Mesendoderm (in vitro differentiated cells): ENCODE measurements at regions not wholly inside any gene's neighbourhood (a gene's known extent, or its start where the extent isn't known, plus 50 kb on each side); places are given as distances from the start of the nearest gene placed in this dataset.
A peak's percentile ranks its signal among the peaks of the same experiment; 100 is the strongest.
"Not testable (repeated sequence)": the region's sequence is repeated elsewhere in the genome, so short reads cannot be mapped to it uniquely, and the experiment has no call there.

ENCODE experiments used
- DNase-seq: peaks from one replicate; pipeline ENCODE4 v3.0.0; 2013
- H2AK5ac ChIP-seq: 2 replicates; pipeline ENCODE4 v1.6.1; 2013; ENCODE audit warnings: low read length, inconsistent platforms
- H2BK120ac ChIP-seq: 2 replicates; pipeline ENCODE4 v1.6.1; 2013; ENCODE audit warnings: low read depth, mild to moderate bottlenecking, low read length, moderate library complexity, mixed read lengths
- H2BK15ac ChIP-seq: replicated peaks from 2 replicates; pipeline ENCODE4 v1.6.1; 2013; ENCODE audit warnings: low read depth, mild to moderate bottlenecking, moderate library complexity
- H2BK5ac ChIP-seq: 2 replicates; pipeline ENCODE4 v1.6.1; 2013; ENCODE audit warnings: low read length, inconsistent platforms
- H3K18ac ChIP-seq: 2 replicates; pipeline ENCODE4 v1.6.1; 2013; ENCODE audit warnings: mild to moderate bottlenecking, low read length, mixed read lengths
- H3K23ac ChIP-seq: one replicate; pipeline ENCODE4 v1.6.1; 2013; ENCODE audit warnings: low read length
- H3K27ac ChIP-seq: 2 replicates; pipeline ENCODE4 v1.5.1; 2013; ENCODE audit warnings: low read depth, mild to moderate bottlenecking, inconsistent platforms, low read length, moderate library complexity
- H3K27me3 ChIP-seq: 2 replicates; pipeline ENCODE4 v1.6.1; 2013; ENCODE audit warnings: low read length, control low read depth, mild to moderate bottlenecking, inconsistent platforms; ENCODE audit not compliant: insufficient read depth, poor library complexity
- H3K36me3 ChIP-seq: 2 replicates; pipeline ENCODE4 v1.6.1; 2013; ENCODE audit warnings: low read length, inconsistent platforms; ENCODE audit not compliant: control insufficient read depth, insufficient read depth
- H3K4ac ChIP-seq: one replicate; pipeline ENCODE4 v1.6.1; 2013; ENCODE audit warnings: low read depth, mild to moderate bottlenecking, low read length, moderate library complexity
- H3K4me1 ChIP-seq: 2 replicates; pipeline ENCODE4 v1.6.1; 2013; ENCODE audit warnings: low read depth, low read length, inconsistent platforms; ENCODE audit not compliant: control insufficient read depth
- H3K4me2 ChIP-seq: 2 replicates; pipeline ENCODE4 v1.6.1; 2013; ENCODE audit warnings: low read length
- H3K4me3 ChIP-seq: 2 replicates; pipeline ENCODE4 v1.5.1; 2013; ENCODE audit warnings: mild to moderate bottlenecking, low read length
- H3K56ac ChIP-seq: one replicate; pipeline ENCODE4 v1.6.1; 2013; ENCODE audit warnings: low read length
- H3K79me1 ChIP-seq: 2 replicates; pipeline ENCODE4 v1.6.1; 2013; ENCODE audit warnings: low read length, inconsistent platforms
- H3K79me2 ChIP-seq: 2 replicates; pipeline ENCODE4 v1.6.1; 2013; ENCODE audit warnings: mild to moderate bottlenecking, low read length; ENCODE audit not compliant: control insufficient read depth, insufficient read depth
- H3K9ac ChIP-seq: 2 replicates; pipeline ENCODE4 v1.6.1; 2013; ENCODE audit warnings: low read length, inconsistent platforms
- H4K5ac ChIP-seq: one replicate; pipeline ENCODE4 v1.6.1; 2013; ENCODE audit warnings: low read length
- H4K8ac ChIP-seq: one replicate; pipeline ENCODE4 v1.6.1; 2013; ENCODE audit warnings: low read depth, mild to moderate bottlenecking, control low read depth, low read length, moderate library complexity
- WGBS: extraction: QIAGEN DNeasy Blood & Tissue Kit; methylation state at CpG from one replicate; pipeline ENCODE4 v1.1.7; 2013; ENCODE audit warnings: low lambda C conversion rate, missing lambda C conversion rate; ENCODE audit not compliant: insufficient coverage; ENCODE audit errors: extremely low coverage; 5-methylcytosine and 5-hydroxymethylcytosine counted together

GRCh38 chr17:36687736-36688135, 86.4 kb downstream of the MRM1 start:
- H3K56ac ChIP-seq: no peak overlapping the region
- H3K27ac ChIP-seq: no peak overlapping the region
- no peak overlapping the region for H3K4me2 ChIP-seq
- H2AK5ac ChIP-seq: no peak overlapping the region
- H2BK15ac ChIP-seq: no peak overlapping the region
- no peak overlapping the region for H3K9ac ChIP-seq
- no peak overlapping the region for H2BK120ac ChIP-seq
- no CpG with 5 or more reads among the region's 5 CpGs for WGBS
- no peak overlapping the region for H2BK5ac ChIP-seq
- H3K36me3 ChIP-seq: no peaks in the 10 kb centered on the region
- no peaks in the 10 kb centered on the region for H3K79me2 ChIP-seq
- H3K4me1 ChIP-seq: peaks cover 5% of the 10 kb centered on the region
- no peak overlapping the region for H3K4ac ChIP-seq
- H3K18ac ChIP-seq: no peak overlapping the region
- H4K5ac ChIP-seq: no peak overlapping the region
- H3K79me1 ChIP-seq: no peaks in the 10 kb centered on the region
- H3K27me3 ChIP-seq: no peaks in the 10 kb centered on the region
- H3K4me3 ChIP-seq: no peak overlapping the region
- H3K23ac ChIP-seq: no peak overlapping the region
- peak; percentile 27 for DNase-seq
- H4K8ac ChIP-seq: no peak overlapping the region

DNA sequence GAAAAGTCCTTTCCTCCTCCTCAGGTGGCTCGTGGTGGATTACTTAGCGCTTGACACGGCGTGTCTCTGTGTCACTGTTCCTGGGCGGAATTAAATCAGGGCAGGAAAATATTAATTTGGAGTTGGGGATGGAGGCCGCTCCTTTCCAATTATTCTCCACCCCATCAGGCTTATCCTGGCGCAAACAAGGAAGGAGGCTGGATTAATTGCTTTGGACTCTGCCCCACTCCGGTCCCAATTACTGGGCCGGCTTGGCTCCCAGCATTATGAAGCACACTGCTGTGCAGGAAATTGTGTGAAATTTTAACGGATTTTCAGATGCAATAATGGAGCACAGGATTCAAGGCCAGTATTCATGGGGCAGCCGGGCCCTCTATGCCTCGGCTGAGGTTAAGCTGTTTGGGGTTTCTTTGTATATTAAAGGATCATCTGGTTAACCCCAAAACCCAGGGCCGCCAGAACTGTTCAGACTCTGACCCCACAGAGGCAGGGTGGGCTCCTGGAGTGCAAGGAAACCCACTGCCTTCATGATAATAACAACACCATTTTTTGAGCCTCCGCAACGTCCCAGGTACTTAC, 87.8 kb downstream of the MRM1 start:
- H3K36me3 ChIP-seq: no peaks in the 10 kb centered on the region
- H3K18ac ChIP-seq: no peak overlapping the region
- no peaks in the 10 kb centered on the region for H3K79me2 ChIP-seq
- no peak overlapping the region for H3K4me2 ChIP-seq
- peaks cover 5% of the 10 kb centered on the region for H3K4me1 ChIP-seq
- no peak for DNase-seq
- no peak overlapping the region for H3K4ac ChIP-seq
- H3K4me3 ChIP-seq: no peak overlapping the region
- H3K56ac ChIP-seq: no peak overlapping the region
- no peak overlapping the region for H2BK120ac ChIP-seq
- no peak overlapping the region for H3K23ac ChIP-seq
- H2BK15ac ChIP-seq: no peak overlapping the region
- H3K79me1 ChIP-seq: no peaks in the 10 kb centered on the region
- no peak overlapping the region for H2BK5ac ChIP-seq
- H3K9ac ChIP-seq: no peak overlapping the region
- WGBS: no CpG with 5 or more reads among the region's 15 CpGs
- H3K27me3 ChIP-seq: no peaks in the 10 kb centered on the region
- no peak overlapping the region for H3K27ac ChIP-seq
- no peak overlapping the region for H4K5ac ChIP-seq
- H4K8ac ChIP-seq: no peak overlapping the region
- no peak overlapping the region for H2AK5ac ChIP-seq

- no peak overlapping the region for H3K56ac ChIP-seq
- H3K9ac ChIP-seq: no peak overlapping the region
- H4K8ac ChIP-seq: no peak overlapping the region
- H3K4me2 ChIP-seq: no peak overlapping the region
- no peak overlapping the region for H3K4me3 ChIP-seq
- no peak overlapping the region for H2AK5ac ChIP-seq
- H3K23ac ChIP-seq: no peak overlapping the region
- H3K79me1 ChIP-seq: no peaks in the 10 kb centered on the region
- no peak overlapping the region for H2BK15ac ChIP-seq
- no peak for DNase-seq
- no CpG with 5 or more reads among the region's 4 CpGs for WGBS
- H3K27ac ChIP-seq: no peak overlapping the region
- no peak overlapping the region for H3K4ac ChIP-seq
- H3K18ac ChIP-seq: no peak overlapping the region
- no peaks in the 10 kb centered on the region for H3K36me3 ChIP-seq
- H3K27me3 ChIP-seq: no peaks in the 10 kb centered on the region
- H2BK5ac ChIP-seq: no peak overlapping the region
- no peak overlapping the region for H2BK120ac ChIP-seq
- peaks cover 5% of the 10 kb centered on the region for H3K4me1 ChIP-seq
- no peak overlapping the region for H4K5ac ChIP-seq
- H3K79me2 ChIP-seq: no peaks in the 10 kb centered on the region
Observed at GRCh38 chr17:36690190-36690589, 88.8 kb downstream of the MRM1 start.

DNA sequence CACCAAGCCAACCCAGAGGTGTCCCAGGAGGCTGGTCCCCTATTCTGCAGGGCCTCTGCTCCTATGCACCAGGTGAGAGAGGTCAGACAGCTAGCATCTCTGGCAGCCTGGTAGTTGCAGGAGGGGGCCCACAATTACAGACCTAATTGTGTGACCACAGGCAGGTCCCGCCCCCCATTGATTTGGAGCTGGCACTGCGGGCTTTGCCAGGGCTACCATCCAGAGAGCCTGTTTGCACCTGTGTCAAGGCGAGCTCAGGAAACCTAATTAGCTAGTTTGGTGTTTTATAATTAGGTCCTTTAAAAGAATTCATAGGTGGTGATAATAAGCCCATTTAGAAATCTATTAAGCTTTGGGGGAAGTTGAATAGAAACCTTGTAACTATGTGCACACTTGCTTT, 90.2 kb downstream of the MRM1 start:
- H3K4ac ChIP-seq: no peak overlapping the region
- no peak overlapping the region for H2AK5ac ChIP-seq
- no CpG with 5 or more reads among the region's 3 CpGs for WGBS
- no peaks in the 10 kb centered on the region for H3K36me3 ChIP-seq
- no peak overlapping the region for H3K9ac ChIP-seq
- H3K56ac ChIP-seq: no peak overlapping the region
- no peak overlapping the region for H2BK5ac ChIP-seq
- no peak overlapping the region for H3K27ac ChIP-seq
- H3K79me2 ChIP-seq: no peaks in the 10 kb centered on the region
- no peak overlapping the region for H3K4me2 ChIP-seq
- no peaks in the 10 kb centered on the region for H3K79me1 ChIP-seq
- H3K4me3 ChIP-seq: no peak overlapping the region
- no peak overlapping the region for H3K23ac ChIP-seq
- no peak overlapping the region for H2BK15ac ChIP-seq
- no peak overlapping the region for H4K5ac ChIP-seq
- no peak overlapping the region for H3K18ac ChIP-seq
- DNase-seq: no peak
- H2BK120ac ChIP-seq: no peak overlapping the region
- H4K8ac ChIP-seq: no peak overlapping the region
- H3K27me3 ChIP-seq: no peaks in the 10 kb centered on the region
- no peaks in the 10 kb centered on the region for H3K4me1 ChIP-seq

DNA sequence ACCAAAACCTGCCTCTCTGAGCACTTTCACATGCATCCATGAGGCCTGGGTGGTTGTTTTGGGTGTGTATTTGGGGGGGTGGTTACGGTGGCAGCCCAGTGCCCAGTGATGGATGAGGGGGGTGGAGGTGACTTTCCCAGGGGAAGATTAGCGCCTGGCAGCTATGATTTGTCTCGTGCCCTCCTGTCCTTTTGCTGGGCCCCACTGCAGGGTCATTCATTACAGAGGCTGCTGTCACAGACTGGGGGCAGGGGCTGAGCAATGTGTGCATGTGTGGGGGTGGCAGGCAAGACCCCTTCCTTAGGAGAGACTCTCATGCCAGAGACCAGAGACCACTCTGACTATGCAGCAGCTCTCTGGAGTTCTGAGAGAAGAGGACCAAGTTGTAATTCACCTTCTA, 93.7 kb downstream of the MRM1 start:
- Histone ChIP-seq H3K4me2 (no peak overlapping the region), H3K79me1 (no peaks in the 10 kb centered on the region), H2BK15ac (no peak overlapping the region), H3K27ac (no peak overlapping the region), H3K79me2 (no peaks in the 10 kb centered on the region), H3K18ac (no peak overlapping the region), H2AK5ac (no peak overlapping the region), H3K56ac (no peak overlapping the region), H4K5ac (no peak overlapping the region), H3K23ac (no peak overlapping the region), H3K4me1 (no peaks in the 10 kb centered on the region), H4K8ac (no peak overlapping the region), H3K4me3 (no peak overlapping the region), H3K4ac (no peak overlapping the region), H3K27me3 (peaks cover 1% of the 10 kb centered on the region), H3K36me3 (no peaks in the 10 kb centered on the region), H2BK5ac (no peak overlapping the region), H2BK120ac (no peak overlapping the region), H3K9ac (no peak overlapping the region)
- no peak for DNase-seq
- no CpG with 5 or more reads among the region's 3 CpGs for WGBS

GRCh38 chr17:36695710-36696109, 94.3 kb downstream of the MRM1 start:
- H2BK5ac ChIP-seq, H3K4me1 ChIP-seq, H3K9ac ChIP-seq, H3K27me3 ChIP-seq, H3K4me3 ChIP-seq, H3K36me3 ChIP-seq, DNase-seq, H2AK5ac ChIP-seq, H3K18ac ChIP-seq, H2BK120ac ChIP-seq, H3K4ac ChIP-seq, H3K79me1 ChIP-seq, H3K23ac ChIP-seq, H3K56ac ChIP-seq, H4K8ac ChIP-seq, H3K79me2 ChIP-seq, H3K27ac ChIP-seq, H3K4me2 ChIP-seq, H2BK15ac ChIP-seq, H4K5ac ChIP-seq: not testable (repeated sequence)
- no CpG with 5 or more reads among the region's 6 CpGs for WGBS
